CD4-positive, alpha-beta T cell (primary cell): ENCODE measurements at regions not wholly inside any gene's neighbourhood (a gene's known extent, or its start where the extent isn't known, plus 50 kb on each side); places are given as distances from the start of the nearest gene placed in this dataset.

Source experiments
- ATAC-seq: fragments of 200-7000 bp; cut with Tn5 transposase; one replicate; pipeline ENCODE4 v1.10.0; 2022; ENCODE audit warnings: mild to moderate bottlenecking; ENCODE audit not compliant: poor library complexity
- CTCF ChIA-PET: fragments of 350-600 bp; sonication (Branson Sonifier 250); formaldehyde crosslinking; loops from one replicate; lab custom pipeline; 2021; ENCODE audit warnings: antibody characterized with exemption, inconsistent platforms; lab: Charles Lee
- POLR2A ChIA-PET: fragments of 350-600 bp; sonication (Branson Sonifier 250); formaldehyde crosslinking; loops from one replicate; lab custom pipeline; 2021; ENCODE audit warnings: antibody characterized with exemption, inconsistent platforms; lab: Charles Lee
- DNase-seq, 14 experiments: peaks; one replicate each; pipeline ENCODE4 v3.0.0-alpha.2; 2013 to 2020; ENCODE audit warnings: mixed read lengths in 2 of 14
- H3K27ac ChIP-seq, 2 donors: one replicate each; pipeline versions ENCODE4 v1.5.1 to v1.7.0; 2013; ENCODE audit warnings: low read length in 2 of 2, low read depth in 1 of 2, mild to moderate bottlenecking in 1 of 2
- H3K27me3 ChIP-seq, 2 experiments: 1 replicate in 1 of 2; 2 replicates in 1 of 2; pipeline versions ENCODE4 v1.6.1 to v1.7.0; 2013; ENCODE audit warnings: low read length in 2 of 2, control low read depth in 1 of 2, mild to moderate bottlenecking in 1 of 2, moderate library complexity in 1 of 2; ENCODE audit not compliant: insufficient read depth in 2 of 2, control insufficient read depth in 1 of 2
- H3K36me3 ChIP-seq: one replicate; pipeline ENCODE4 v1.6.1; 2013; ENCODE audit warnings: low read length, control low read depth; ENCODE audit not compliant: insufficient read depth
- H3K4me1 ChIP-seq: one replicate; pipeline ENCODE4 v1.6.1; 2013; ENCODE audit warnings: low read length, control low read depth; ENCODE audit not compliant: insufficient read depth
- H3K4me3 ChIP-seq: one replicate; pipeline ENCODE4 v1.5.1; 2013; ENCODE audit warnings: mild to moderate bottlenecking, low read length, moderate library complexity
- H3K9me3 ChIP-seq, 2 experiments: 1 replicate in 1 of 2; 2 replicates in 1 of 2; pipeline versions ENCODE4 v1.6.1 to v1.7.0; 2013; ENCODE audit warnings: low read length in 2 of 2, mild to moderate bottlenecking in 2 of 2, control low read depth in 1 of 2, moderate library complexity in 1 of 2; ENCODE audit not compliant: control insufficient read depth in 1 of 2, insufficient read depth in 1 of 2
- H3K27ac Mint-ChIP-seq: one replicate; pipeline ENCODE4 v1.8.0; 2020; ENCODE audit warnings: mixed read lengths
- H3K27me3 Mint-ChIP-seq: one replicate; pipeline ENCODE4 v1.8.0; 2021; ENCODE audit warnings: mixed read lengths
- H3K36me3 Mint-ChIP-seq: one replicate; pipeline ENCODE4 v1.8.0; 2021; ENCODE audit warnings: low read depth, mixed read lengths
- H3K4me1 Mint-ChIP-seq: one replicate; pipeline ENCODE4 v1.8.0; 2021; ENCODE audit warnings: low read depth, mixed read lengths
- H3K4me3 Mint-ChIP-seq: one replicate; pipeline ENCODE4 v1.8.0; 2020; ENCODE audit warnings: mild to moderate bottlenecking, mixed read lengths
- H3K9me3 Mint-ChIP-seq: one replicate; pipeline ENCODE4 v1.8.0; 2020; ENCODE audit warnings: mixed read lengths
- intact Hi-C, 2 experiments: fragments of 100-400 bp; cut with DNase I in 1 of 2; cut with micrococcal nuclease in 1 of 2; formaldehyde crosslinking; loops; one replicate each; pipeline versions ENCODE4 v1.15.1 to v1.9.0; 2023 to 2025; cut with DNase I, micrococcal nuclease
- TF ChIP-seq, protein P1 (sequence below): fragments of 200-600 bp; IDR thresholded peaks from one replicate; pipeline ENCODE4 v1.8.0; 2022; ENCODE audit warnings: antibody characterized with exemption, mild to moderate bottlenecking

DNA sequence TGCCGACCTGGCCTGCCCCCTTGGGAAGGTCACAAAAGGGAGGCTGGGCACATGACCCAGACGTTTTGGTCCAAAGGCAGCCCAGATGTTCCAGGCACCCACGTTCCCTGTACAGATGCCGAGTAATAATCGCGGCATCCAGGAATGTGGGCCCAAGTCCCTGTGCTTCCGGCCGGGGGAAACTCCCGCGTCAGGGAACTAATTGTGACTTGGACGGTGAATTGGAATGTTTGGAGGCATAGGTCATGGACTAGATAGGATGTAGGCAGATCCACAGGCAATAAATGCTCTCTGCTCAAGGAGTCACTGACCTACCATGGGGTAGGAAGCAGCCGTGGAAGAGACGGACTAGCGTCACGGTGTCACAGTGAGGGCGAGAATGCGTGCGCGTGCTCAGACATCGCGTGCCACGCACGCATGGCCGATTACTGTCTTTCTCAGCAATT lies 178.4 kb downstream of the DUSP10 start:
- ATAC-seq, result no peak
- Mint-ChIP-seq H3K4me3 (no peak overlapping the region), H3K36me3 (no peaks in the 10 kb centered on the region), H3K27ac (no peak overlapping the region), H3K4me1 (no peaks in the 10 kb centered on the region), H3K9me3 (no peaks in the 10 kb centered on the region), H3K27me3 (no peaks in the 10 kb centered on the region)
- POLR2A ChIA-PET, result no interaction called here
- intact Hi-C loops, result no loop called here
- Histone ChIP-seq H3K4me3 (no peak overlapping the region), H3K27ac (no peak overlapping the region), H3K27me3 (no peaks in the 10 kb centered on the region), H3K4me1 (no peaks in the 10 kb centered on the region), H3K36me3 (no peaks in the 10 kb centered on the region), H3K9me3 (no peaks in the 10 kb centered on the region)
- no peak for DNase-seq
- CTCF ChIA-PET, result no interaction called here
- TF ChIP-seq, protein P1, sequence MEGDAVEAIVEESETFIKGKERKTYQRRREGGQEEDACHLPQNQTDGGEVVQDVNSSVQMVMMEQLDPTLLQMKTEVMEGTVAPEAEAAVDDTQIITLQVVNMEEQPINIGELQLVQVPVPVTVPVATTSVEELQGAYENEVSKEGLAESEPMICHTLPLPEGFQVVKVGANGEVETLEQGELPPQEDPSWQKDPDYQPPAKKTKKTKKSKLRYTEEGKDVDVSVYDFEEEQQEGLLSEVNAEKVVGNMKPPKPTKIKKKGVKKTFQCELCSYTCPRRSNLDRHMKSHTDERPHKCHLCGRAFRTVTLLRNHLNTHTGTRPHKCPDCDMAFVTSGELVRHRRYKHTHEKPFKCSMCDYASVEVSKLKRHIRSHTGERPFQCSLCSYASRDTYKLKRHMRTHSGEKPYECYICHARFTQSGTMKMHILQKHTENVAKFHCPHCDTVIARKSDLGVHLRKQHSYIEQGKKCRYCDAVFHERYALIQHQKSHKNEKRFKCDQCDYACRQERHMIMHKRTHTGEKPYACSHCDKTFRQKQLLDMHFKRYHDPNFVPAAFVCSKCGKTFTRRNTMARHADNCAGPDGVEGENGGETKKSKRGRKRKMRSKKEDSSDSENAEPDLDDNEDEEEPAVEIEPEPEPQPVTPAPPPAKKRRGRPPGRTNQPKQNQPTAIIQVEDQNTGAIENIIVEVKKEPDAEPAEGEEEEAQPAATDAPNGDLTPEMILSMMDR, result no peak

DNA sequence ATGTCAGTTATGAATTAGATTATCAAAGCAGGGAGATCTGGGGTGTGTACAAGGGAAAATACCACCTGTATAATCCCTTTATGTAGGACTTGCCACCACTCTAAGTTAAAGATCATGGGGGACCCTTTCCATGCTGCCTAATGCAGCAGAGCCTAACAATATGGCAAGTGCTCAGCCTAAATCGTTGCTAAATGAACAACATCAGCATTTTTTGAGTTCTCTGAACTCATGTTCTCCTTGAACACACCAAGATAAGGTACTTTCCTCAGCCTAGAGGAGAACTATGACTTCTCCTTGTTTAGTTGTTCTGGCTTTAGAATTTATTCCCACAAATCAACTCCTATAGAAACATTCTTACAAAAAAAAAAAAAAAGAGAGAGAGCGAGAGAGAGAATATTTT lies 177.0 kb downstream of the DUSP10 start:
- Mint-ChIP-seq H3K4me3 (no peak overlapping the region), H3K36me3 (no peaks in the 10 kb centered on the region), H3K27ac (no peak overlapping the region), H3K9me3 (no peaks in the 10 kb centered on the region), H3K4me1 (no peaks in the 10 kb centered on the region), H3K27me3 (no peaks in the 10 kb centered on the region)
- Histone ChIP-seq H3K9me3 (no peaks in the 10 kb centered on the region), H3K27me3 (no peaks in the 10 kb centered on the region), H3K4me1 (no peaks in the 10 kb centered on the region), H3K27ac (no peak overlapping the region), H3K4me3 (no peak overlapping the region), H3K36me3 (no peaks in the 10 kb centered on the region)
- ChIA-PET POLR2A (interaction anchor here (1.0 kb wide), 1 partner anchor 177 kb away, joined by 4 read pairs; the partner anchor contains the start of gene DUSP10), CTCF (no interaction called here)
- intact Hi-C loops, result no loop called here
- DNase-seq (no peak), ATAC-seq (no peak)
- TF ChIP-seq, protein P1, result no peak

DNA sequence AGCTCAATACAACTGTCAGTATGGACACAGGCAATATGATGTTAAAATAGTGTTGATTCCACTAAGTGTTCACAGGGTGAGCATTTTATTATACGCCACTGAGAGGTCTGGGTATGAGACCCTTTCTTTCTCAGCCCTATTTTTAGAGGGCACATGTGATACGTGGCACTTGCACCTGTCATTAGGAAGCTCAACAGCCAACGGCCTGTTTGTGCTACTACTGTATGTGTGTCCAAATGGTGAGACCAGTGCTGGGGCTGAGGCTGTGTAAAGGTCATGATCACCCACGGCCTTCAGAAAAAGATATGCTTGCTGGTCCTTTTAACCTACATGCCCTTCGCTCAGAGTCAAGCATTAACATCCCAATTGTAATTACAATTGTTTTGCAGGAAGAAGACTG lies 176.2 kb downstream of the DUSP10 start:
- H3K27me3 ChIP-seq, result no peaks in the 10 kb centered on the region
- ChIA-PET POLR2A (interaction anchor here (1.0 kb wide), 1 partner anchor 176 kb away, joined by 4 read pairs; the partner anchor contains the start of gene DUSP10), CTCF (no interaction called here)
- H3K36me3 ChIP-seq, result no peaks in the 10 kb centered on the region
- H3K27ac Mint-ChIP-seq, result no peak overlapping the region
- no peak overlapping the region for H3K4me3 Mint-ChIP-seq
- no peaks in the 10 kb centered on the region for H3K4me1 Mint-ChIP-seq
- H3K36me3 Mint-ChIP-seq, result no peaks in the 10 kb centered on the region
- no peaks in the 10 kb centered on the region for H3K27me3 Mint-ChIP-seq
- TF ChIP-seq, protein P1, result no peak
- no peak overlapping the region for H3K27ac ChIP-seq
- intact Hi-C loops, result no loop called here
- DNase-seq (no peak), ATAC-seq (no peak)
- no peaks in the 10 kb centered on the region for H3K9me3 ChIP-seq
- H3K9me3 Mint-ChIP-seq, result no peaks in the 10 kb centered on the region
- H3K4me3 ChIP-seq, result no peak overlapping the region
- H3K4me1 ChIP-seq, result no peaks in the 10 kb centered on the region
